Panc1 (cell line): ENCODE measurements at regions not wholly inside any gene's neighbourhood (a gene's known extent, or its start where the extent isn't known, plus 50 kb on each side); places are given as distances from the start of the nearest gene placed in this dataset.

Source experiments
- ATAC-seq: fragments of 200-7000 bp; cut with Tn5 transposase; 2 replicates; pipeline ENCODE4 v1.9.1; 2020; ENCODE audit warnings: mild to moderate bottlenecking, moderate library complexity
- BruUV-seq: library from RNA; stranded (reverse); fragments of 400-500 nt; replicated peaks from 2 replicates; lab custom pipeline; 2021; lab: Mats Ljungman, UMichigan
- CTCF ChIA-PET: fragments of 300-600 bp; sonication (Branson Sonifier 250); formaldehyde crosslinking; loops from one replicate; lab custom pipeline; 2022; ENCODE audit warnings: antibody characterized with exemption; lab: Charles Lee
- POLR2A ChIA-PET: fragments of 300-600 bp; sonication (Branson Sonifier 250); formaldehyde crosslinking; loops from one replicate; lab custom pipeline; 2022; ENCODE audit warnings: antibody characterized with exemption; lab: Charles Lee
- DNase-seq: peaks from one replicate; pipeline ENCODE4 v3.0.0-alpha.2; 2010; ENCODE audit warnings: low read depth, low spot score
- H3K27ac ChIP-seq: 2 replicates; pipeline ENCODE4 v1.5.1; 2011; ENCODE audit warnings: mild to moderate bottlenecking, low read length, inconsistent platforms
- H3K27me3 ChIP-seq: fragments of 200-500 bp; sonication (Bioruptor generic); 2 replicates; pipeline ENCODE4 v1.6.0; 2014; ENCODE audit warnings: low read length, inconsistent platforms; ENCODE audit not compliant: control insufficient read depth, insufficient read depth
- H3K36me3 ChIP-seq: fragments of 200-500 bp; sonication (Bioruptor generic); 2 replicates; pipeline ENCODE4 v1.5.1; 2014; ENCODE audit warnings: inconsistent platforms, mild to moderate bottlenecking, low read length, moderate library complexity; ENCODE audit not compliant: control insufficient read depth, insufficient read depth
- H3K4me1 ChIP-seq: 2 replicates; pipeline ENCODE4 v1.5.1; 2011; ENCODE audit warnings: inconsistent platforms, mild to moderate bottlenecking, low read length, moderate library complexity; ENCODE audit not compliant: control insufficient read depth, insufficient read depth
- H3K4me3 ChIP-seq, 2 experiments: 2 replicates each; pipeline ENCODE4 v1.5.1; 2011 to 2012; ENCODE audit warnings: low read depth in 2 of 2, low read length in 2 of 2, mild to moderate bottlenecking in 2 of 2, inconsistent platforms in 1 of 2, moderate library complexity in 1 of 2
- H3K9me3 ChIP-seq: fragments of 200-500 bp; sonication (Bioruptor generic); 2 replicates; pipeline ENCODE4 v1.5.1; 2014; ENCODE audit warnings: low read depth, mild to moderate bottlenecking, inconsistent platforms, low read length, moderate library complexity; ENCODE audit not compliant: control insufficient read depth, insufficient read depth
- POLR2AphosphoS5 ChIP-seq: IDR thresholded peaks from 2 replicates; pipeline ENCODE4 v1.6.1; 2012; ENCODE audit warnings: mild to moderate bottlenecking, low read depth, low read length, moderate library complexity
- SIN3A ChIP-seq: IDR thresholded peaks from 2 replicates; pipeline ENCODE4 v1.6.1; 2012; ENCODE audit warnings: low read depth, mild to moderate bottlenecking, low read length, moderate library complexity, borderline replicate concordance; ENCODE audit not compliant: insufficient read depth
- TCF7L2 ChIP-seq: IDR thresholded peaks from 2 replicates; pipeline ENCODE4 v1.6.1; 2011; ENCODE audit warnings: mild to moderate bottlenecking, low read depth, low read length, inconsistent platforms
- in situ Hi-C: cut with HindIII; loops from 2 replicates; pipeline ENCODE4 v1.10.0; 2016; ENCODE audit warnings: low sequenced_read_pairs, low pct_unique_long_range_greater_than_20kb
- intact Hi-C: fragments of 100-400 bp; cut with micrococcal nuclease; formaldehyde crosslinking; loops from one replicate; pipeline ENCODE4 v1.10.0; 2022; ENCODE audit not compliant: unreplicated experiment
- TF ChIP-seq, protein P1 (sequence below): fragments of 450-650 bp; IDR thresholded peaks from 2 replicates; pipeline ENCODE4 v1.5.1; 2017; ENCODE audit warnings: mild to moderate bottlenecking
- TF ChIP-seq, protein P2 (sequence below), 2 experiments: IDR thresholded peaks; 2 replicates each; pipeline ENCODE4 v1.6.1; 2011 to 2012; ENCODE audit warnings: low read depth in 2 of 2, control low read depth in 1 of 2, low read length in 1 of 2, mild to moderate bottlenecking in 1 of 2, moderate library complexity in 1 of 2; ENCODE audit not compliant: insufficient read depth in 1 of 2

DNA sequence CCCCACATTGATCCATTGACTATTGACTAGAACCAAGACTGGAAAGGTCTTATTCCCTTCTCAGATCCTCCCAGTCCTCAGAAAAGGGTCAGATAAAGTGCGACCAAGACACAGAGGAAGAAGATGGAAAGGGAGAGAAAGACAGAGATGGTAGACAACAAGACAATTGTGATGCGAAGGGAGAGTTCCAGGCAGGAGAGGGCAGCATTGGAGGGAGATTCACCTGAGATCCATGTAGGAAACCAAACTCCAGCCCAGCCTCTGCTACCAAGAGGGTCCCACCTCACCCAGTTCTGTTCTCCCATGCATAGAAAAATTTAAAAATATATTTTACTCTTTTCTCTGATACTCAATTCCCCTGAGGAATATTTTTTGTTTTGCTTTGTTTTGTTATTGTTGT is 67.3 kb upstream of the TSHZ3 start:
- Histone ChIP-seq H3K4me3 (no peak overlapping the region), H3K36me3 (no peaks in the 10 kb centered on the region), H3K27me3 (0 out of 2 replicates have a peak, but pooled peaks cover 5% of the 10 kb centered on the region), H3K9me3 (no peaks in the 10 kb centered on the region), H3K27ac (no peak overlapping the region), H3K4me1 (no peaks in the 10 kb centered on the region)
- ATAC-seq: no peak
- TF ChIP-seq, protein P1, sequence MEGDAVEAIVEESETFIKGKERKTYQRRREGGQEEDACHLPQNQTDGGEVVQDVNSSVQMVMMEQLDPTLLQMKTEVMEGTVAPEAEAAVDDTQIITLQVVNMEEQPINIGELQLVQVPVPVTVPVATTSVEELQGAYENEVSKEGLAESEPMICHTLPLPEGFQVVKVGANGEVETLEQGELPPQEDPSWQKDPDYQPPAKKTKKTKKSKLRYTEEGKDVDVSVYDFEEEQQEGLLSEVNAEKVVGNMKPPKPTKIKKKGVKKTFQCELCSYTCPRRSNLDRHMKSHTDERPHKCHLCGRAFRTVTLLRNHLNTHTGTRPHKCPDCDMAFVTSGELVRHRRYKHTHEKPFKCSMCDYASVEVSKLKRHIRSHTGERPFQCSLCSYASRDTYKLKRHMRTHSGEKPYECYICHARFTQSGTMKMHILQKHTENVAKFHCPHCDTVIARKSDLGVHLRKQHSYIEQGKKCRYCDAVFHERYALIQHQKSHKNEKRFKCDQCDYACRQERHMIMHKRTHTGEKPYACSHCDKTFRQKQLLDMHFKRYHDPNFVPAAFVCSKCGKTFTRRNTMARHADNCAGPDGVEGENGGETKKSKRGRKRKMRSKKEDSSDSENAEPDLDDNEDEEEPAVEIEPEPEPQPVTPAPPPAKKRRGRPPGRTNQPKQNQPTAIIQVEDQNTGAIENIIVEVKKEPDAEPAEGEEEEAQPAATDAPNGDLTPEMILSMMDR: no peak
- TF ChIP-seq, protein P2, sequence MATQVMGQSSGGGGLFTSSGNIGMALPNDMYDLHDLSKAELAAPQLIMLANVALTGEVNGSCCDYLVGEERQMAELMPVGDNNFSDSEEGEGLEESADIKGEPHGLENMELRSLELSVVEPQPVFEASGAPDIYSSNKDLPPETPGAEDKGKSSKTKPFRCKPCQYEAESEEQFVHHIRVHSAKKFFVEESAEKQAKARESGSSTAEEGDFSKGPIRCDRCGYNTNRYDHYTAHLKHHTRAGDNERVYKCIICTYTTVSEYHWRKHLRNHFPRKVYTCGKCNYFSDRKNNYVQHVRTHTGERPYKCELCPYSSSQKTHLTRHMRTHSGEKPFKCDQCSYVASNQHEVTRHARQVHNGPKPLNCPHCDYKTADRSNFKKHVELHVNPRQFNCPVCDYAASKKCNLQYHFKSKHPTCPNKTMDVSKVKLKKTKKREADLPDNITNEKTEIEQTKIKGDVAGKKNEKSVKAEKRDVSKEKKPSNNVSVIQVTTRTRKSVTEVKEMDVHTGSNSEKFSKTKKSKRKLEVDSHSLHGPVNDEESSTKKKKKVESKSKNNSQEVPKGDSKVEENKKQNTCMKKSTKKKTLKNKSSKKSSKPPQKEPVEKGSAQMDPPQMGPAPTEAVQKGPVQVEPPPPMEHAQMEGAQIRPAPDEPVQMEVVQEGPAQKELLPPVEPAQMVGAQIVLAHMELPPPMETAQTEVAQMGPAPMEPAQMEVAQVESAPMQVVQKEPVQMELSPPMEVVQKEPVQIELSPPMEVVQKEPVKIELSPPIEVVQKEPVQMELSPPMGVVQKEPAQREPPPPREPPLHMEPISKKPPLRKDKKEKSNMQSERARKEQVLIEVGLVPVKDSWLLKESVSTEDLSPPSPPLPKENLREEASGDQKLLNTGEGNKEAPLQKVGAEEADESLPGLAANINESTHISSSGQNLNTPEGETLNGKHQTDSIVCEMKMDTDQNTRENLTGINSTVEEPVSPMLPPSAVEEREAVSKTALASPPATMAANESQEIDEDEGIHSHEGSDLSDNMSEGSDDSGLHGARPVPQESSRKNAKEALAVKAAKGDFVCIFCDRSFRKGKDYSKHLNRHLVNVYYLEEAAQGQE (IDR thresholded peaks at IDR 0.05; ENCODE audit: insufficient read depth in 1 of 2, low read depth in 2 of 2, low read length in 1 of 2): no peak
- no peak for TF ChIP-seq POLR2AphosphoS5
- TF ChIP-seq TCF7L2: no peak
- TF ChIP-seq SIN3A: no peak
- intact Hi-C loops: no loop called here
- ChIA-PET CTCF (no interaction called here), POLR2A (no interaction called here)
- DNase-seq: no peak
- in situ Hi-C loops: no loop called here
- BruUV-seq: no TSS peak

DNA sequence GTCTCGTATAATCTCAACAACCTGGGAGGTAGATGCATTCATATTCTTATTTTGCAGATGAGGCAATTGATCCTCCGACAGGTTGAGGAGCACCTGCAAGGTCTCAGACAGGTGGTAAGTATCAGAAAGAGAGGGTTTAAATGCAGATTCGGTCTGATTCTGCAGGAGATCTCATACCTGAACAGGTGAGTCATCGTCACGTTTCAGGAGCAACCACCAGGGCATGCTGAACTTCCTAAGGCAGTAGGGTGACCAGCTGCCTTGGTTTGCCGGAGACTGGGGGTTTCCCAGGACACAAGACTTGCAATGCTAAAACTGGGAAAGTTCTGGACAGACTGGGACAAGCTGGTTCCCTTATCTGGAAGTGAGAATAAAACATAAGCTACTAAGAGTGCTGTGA is 68.8 kb upstream of the TSHZ3 start:
- Histone ChIP-seq H3K36me3 (no peaks in the 10 kb centered on the region), H3K27me3 (peaks cover 10% of the 10 kb centered on the region; the same call in 1 of the 2 replicates), H3K27ac (no peak overlapping the region), H3K4me3 (no peak overlapping the region), H3K9me3 (no peaks in the 10 kb centered on the region), H3K4me1 (no peaks in the 10 kb centered on the region)
- CTCF ChIA-PET: interaction anchor here (0.6 kb wide), 1 partner anchor 89 kb away, joined by 6 read pairs; no protein-coding TSS in a partner anchor
- ATAC-seq (no peak), DNase-seq (no peak)
- POLR2A ChIA-PET: no interaction called here
- intact Hi-C loops: no loop called here
- no TSS peak for BruUV-seq
- in situ Hi-C loops: no loop called here
- TF ChIP-seq SIN3A (no peak), TCF7L2 (no peak), POLR2AphosphoS5 (no peak)
- TF ChIP-seq, protein P1: no peak
- TF ChIP-seq, protein P2 (IDR thresholded peaks at IDR 0.05; ENCODE audit: insufficient read depth in 1 of 2, low read depth in 2 of 2, low read length in 1 of 2): no peak
